GM19099 (cell line): ENCODE measurements at regions not wholly inside any gene's neighbourhood (a gene's known extent, or its start where the extent isn't known, plus 50 kb on each side); places are given as distances from the start of the nearest gene placed in this dataset.

Experiments used
- POLR2A ChIP-seq: IDR thresholded peaks from 3 replicates; pipeline ENCODE4 v1.6.1; 2011; ENCODE audit warnings: low read depth; ENCODE audit not compliant: insufficient read length; ENCODE audit errors: extremely low read depth

GRCh38 chr20:48406498-48406897, 421.3 kb downstream of the PREX1 start:
- no peak for TF ChIP-seq POLR2A

DNA sequence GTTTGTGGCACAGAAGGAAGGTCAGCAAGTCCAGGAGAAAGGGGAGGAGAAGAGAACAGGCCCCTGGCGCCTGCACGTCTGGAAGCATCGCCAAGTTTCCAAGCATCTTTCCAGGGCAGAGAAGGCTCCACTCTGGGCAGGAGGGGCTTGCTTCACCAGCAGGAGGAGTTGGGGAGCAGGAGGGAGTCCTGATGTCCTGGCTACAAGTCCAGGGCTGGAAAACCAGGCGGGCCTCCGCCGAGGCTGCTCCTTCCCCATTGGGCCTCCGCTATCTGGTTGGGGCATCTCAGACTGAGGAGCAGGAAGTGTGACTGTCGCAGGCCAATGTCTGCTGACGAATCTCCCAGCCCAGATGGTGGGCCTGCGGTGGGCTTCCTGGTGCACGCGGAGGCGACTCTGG, 421.9 kb downstream of the PREX1 start:
- TF ChIP-seq POLR2A = no peak

- TF ChIP-seq POLR2A = no peak
Measured at GRCh38 chr20:48404598-48404997, 423.2 kb downstream of the PREX1 start.

DNA sequence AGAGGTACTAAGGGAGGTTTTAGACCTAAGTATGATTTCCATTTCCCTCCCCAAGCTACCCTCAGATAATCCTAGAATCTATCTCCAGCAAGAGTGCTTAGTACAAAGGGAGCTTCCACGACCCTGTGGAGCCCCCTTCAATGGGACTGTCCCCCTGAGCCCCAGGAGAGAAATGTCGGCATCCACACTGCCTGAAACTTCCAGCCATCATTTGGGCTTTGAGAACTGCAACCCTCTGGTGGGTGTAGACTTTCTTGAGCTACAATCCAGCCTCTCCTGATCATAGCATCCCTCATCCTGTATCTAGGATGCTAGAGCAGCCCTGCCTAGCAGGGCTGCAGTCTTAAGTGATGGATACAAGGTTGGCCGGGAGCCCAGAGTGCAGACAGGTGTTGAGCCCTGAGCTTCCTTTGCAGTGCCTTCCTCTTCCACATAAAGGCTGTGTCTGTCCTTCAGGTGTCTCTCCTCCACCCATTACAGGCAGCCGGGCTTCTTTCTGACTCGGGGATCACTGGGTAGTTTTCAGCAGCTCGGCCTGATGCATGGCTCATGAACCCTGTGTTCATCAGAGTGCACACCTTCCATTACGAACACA, 424.5 kb downstream of the PREX1 start:
- TF ChIP-seq POLR2A = no peak

DNA sequence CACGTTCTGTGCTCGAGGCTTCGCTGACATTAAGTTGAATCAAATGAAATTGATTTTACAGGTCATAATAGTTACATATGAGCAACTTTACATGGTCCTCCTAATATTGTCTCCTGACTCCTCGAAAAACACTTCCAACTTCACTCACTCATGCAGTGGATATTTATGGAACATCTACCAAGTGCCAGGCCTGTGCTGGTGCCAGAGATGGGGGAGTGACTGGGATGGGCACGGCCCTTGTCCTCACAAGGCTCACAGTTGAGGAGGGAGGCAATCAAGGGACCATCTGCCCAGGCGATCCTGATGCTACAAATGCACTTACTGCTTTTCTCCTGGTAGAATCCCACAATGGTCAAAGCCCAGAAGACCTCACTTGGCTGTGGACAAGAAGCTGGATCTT, 426.4 kb downstream of the PREX1 start:
- no peak for TF ChIP-seq POLR2A

GRCh38 chr20:48400009-48400408, 427.8 kb downstream of the PREX1 start:
- no peak for TF ChIP-seq POLR2A

GRCh38 chr20:48398506-48399449, 429.0 kb downstream of the PREX1 start:
- no peak for TF ChIP-seq POLR2A

- TF ChIP-seq POLR2A = no peak
Measured at GRCh38 chr20:48395816-48396546, 431.8 kb downstream of the PREX1 start.

DNA sequence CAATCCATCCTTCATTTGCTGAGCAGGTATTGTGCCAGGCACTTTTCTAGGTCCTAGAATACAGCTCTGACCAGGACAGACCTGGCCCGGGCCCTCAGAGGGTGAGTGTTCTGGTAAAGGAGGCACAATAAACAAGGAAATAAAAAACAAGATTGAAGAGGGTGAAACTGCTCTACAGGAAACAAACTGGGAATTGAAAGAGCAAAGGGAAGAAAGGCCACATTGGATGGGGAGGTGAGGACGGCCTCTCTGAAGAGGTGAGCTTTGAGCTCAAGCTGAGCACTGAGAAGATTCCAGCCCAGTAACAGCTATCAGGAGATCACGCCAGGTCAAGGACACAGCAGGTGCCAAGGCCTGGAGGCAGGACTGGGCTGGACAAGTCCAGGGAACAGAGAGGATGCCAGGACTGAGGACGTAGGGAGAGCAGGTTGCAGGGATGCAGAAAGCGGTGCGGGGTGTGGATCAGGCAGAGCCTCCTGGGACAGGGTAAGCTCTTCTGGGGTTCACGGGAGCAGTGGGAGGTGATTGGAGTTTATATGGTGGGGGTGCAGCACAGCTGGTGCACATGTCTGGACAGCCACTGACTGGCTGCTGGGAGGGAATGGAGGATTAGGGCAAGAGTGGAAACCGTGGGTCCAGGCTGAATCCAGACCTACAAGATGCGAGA, 433.3 kb downstream of the PREX1 start:
- TF ChIP-seq POLR2A = no peak

DNA sequence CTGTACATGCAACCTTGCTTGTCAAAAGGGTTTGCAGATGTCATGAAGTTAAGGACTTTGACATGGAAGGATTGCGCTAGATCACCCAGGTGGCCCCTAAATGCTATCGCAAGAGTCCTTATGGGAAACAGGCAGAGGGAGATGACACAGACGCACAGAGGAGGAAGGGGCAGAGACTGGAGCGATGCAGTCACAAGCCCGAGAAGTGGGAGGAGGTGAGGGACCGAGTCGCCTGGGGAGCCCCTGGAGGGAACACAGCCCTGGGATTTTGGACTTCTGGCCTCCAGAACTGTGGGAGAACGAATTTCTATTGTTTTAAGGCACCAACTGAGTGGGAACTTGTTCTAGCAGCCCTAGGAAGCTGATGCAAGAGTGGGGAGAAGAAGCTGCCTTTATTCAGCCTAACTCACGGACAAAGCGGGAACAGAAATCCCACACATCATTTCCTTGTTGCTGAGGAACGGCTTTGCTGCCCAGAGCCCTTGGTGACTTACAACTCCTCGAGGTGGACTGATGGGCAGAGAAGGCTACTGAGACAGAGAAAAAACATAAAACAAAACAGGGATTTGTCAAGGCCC, 434.0 kb downstream of the PREX1 start:
- no peak for TF ChIP-seq POLR2A

- no peak for TF ChIP-seq POLR2A
Measured at GRCh38 chr20:48393311-48393685, 434.5 kb downstream of the PREX1 start.

DNA sequence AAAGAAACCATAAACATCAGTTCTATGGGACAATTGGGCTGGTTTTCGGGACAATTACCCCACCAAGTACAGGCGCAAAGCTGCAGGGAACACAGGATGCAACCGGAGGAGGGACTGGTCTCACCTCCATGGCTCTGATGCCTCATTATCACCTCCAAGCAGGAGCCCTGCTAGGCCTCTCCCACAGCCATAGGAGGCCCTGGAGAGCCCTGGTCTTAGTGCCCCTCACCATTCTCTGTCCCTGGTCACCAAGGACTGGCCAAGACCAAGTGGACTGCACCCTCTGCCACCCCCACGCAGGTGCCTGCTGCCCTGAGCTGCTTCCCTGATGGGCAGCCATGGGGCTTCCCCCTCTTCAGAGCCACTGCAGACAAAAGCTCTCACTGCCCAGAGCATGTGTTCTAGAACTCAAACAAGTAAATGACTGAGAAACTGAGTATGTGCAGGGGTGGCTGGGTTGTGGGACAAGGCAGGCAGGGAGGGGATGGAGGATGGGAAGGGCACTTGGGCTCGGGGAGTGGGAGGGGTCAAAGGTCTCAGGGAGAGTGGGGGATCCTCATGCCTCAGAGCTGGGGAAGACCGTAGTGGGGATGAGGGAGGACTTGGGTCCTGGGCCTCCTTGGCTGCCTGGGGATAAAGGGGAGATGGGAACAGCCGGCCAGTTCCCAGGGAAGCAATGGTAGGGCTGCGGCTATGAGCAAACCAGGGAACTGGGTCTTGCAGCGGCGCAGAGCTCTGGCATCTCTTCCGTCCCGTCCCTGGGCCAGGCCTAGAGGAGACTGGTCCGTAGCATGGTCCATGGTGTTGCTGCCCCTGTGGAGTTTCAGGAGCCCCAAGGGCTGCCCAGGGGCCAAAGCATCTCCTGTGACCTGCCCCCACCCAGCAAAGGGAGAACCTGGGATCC, 435.1 kb downstream of the PREX1 start:
- no peak for TF ChIP-seq POLR2A

- TF ChIP-seq POLR2A = no peak
Measured at GRCh38 chr20:48390981-48391380, 436.8 kb downstream of the PREX1 start.

DNA sequence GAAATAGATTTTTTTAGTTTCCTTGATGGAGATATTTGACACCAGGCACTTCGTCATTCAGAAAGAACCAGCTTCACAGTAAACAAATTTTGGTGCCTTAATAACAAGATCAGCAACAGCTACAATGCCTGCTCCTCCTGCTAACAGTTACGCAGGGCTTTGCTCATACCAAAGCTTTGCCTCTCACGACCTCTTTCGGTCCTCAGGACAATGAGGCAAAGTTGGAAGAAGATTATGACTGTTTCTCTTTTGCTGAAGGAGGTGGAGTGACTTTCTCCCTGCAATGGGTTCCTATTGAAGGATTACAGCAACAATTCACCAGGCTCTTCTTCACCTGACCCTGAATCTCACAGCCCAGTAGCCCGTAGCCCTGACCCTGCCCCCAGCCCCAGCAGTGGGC, 440.1 kb downstream of the PREX1 start:
- TF ChIP-seq POLR2A = no peak
